NCI-H510A (cell line): ENCODE measurements at regions not wholly inside any gene's neighbourhood (a gene's known extent, or its start where the extent isn't known, plus 50 kb on each side); places are given as distances from the start of the nearest gene placed in this dataset.
"Not testable (repeated sequence)": the region's sequence is repeated elsewhere in the genome, so short reads cannot be mapped to it uniquely, and the experiment has no call there.

ENCODE experiments used
- DNase-seq: peaks from one replicate; lab custom pipeline; 2025; lab: John Stamatoyannopoulos, UW

GRCh38 chr4:167939863-167940616, 152.3 kb upstream of the ANXA10 start:
- DNase-seq: no peak

- no peak for DNase-seq
Measured at GRCh38 chr4:167943872-167944505, 148.3 kb upstream of the ANXA10 start.

DNA sequence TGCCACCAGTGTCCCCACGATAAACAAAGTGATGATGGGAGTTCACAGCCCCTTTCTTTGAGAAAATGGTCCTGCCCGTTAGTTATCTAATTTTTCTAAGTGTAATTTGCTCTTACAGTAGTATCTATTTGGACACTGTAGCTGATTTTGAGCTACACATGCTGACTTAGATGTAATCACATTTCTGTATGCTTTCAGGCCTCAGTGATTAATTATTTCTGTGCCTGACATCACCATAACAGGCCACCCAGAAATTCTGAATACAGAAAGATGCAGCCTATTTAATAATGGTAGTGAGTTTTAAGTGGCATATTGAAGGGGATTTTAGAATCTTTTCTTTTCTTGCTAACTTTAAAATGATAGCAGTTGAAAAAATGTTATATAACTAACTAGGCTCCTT, 147.6 kb upstream of the ANXA10 start:
- no peak for DNase-seq

DNA sequence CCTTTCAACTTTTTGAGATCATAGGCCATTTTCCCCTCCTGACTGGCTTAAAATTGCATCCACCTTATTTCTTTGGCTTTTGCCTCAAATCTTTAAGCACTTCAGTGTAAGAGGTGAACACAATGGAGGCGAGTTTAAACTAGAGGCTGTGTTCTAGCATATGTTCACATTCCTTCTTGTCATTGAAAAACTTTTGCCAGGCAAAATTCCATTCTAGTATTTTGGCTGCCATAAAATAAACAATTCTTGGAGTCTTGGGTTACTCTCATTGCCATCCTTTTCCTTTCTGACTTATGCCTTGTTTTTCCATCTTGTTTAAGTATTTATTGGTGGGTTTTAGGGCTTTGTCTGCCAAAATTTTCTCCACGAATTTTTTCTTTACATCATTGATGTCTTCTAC, 137.3 kb upstream of the ANXA10 start:
- no peak for DNase-seq

DNA sequence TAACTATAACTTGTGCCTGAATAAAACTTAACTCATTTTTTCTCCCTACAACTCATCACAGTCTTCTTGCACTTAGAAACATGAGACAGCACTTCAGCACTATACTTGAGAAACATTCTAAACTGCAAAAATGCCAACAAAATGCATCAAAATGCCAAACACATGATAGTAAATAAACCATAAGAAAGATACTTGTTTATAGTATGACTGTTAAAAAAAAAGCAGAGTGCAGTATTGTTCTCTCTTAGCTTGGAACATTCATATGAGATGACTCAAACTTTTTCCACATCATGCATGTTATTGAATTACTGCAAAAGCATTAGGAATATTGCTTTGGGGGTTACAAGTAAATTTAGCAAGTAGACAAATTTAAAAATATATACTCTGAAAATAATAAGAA, 135.7 kb upstream of the ANXA10 start:
- DNase-seq: no peak

DNA sequence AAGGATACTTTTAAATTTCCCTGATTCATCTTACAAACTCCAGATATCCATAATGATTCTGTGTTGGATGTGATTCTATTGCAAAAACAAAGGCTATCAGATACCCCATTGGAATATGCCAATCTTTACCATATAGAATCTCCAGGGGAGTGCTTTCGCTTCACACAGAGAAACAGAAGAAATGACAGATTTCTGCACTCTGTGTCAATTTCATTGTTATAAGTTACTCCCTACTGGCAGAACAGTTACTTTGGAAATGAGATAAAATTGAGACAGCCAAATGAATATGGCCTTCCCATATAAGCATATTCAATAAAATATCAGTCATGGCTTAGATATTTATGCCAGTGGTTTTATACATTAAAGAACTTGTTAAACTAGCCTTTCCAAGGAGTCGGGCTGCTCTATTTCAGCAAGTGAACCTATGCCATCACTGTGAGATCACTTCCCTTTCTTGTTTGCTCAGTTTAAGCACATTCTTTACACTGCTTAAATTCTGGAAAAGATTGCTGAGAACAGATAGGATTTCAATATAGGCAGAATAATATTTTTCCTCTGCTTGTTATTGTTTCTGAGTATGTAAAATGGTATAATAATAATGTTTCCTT, 127.5 kb upstream of the ANXA10 start:
- DNase-seq: no peak

- DNase-seq: no peak
Measured at GRCh38 chr4:167966143-167966542, 126.2 kb upstream of the ANXA10 start.

DNA sequence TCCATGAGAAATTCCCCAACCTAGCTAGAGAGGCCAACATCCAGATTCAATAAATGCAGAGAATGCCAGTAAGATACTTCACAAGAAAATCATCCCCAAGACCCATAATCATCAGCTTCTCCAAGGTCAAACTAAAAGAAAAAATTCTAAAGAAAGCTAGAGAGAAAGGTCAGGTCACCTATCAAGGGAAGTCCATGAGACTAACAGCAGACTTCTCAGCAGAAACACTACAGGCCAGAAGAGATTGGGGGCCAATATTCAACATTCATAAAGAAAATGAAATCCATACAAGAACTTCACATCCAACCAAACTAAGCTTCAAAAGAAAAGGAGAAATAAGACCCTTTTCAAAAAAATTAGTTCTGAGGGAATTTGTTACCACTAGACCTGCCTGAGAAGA, 118.8 kb upstream of the ANXA10 start:
- DNase-seq: no peak

GRCh38 chr4:167985565-167985964, 106.8 kb upstream of the ANXA10 start:
- DNase-seq: no peak

DNA sequence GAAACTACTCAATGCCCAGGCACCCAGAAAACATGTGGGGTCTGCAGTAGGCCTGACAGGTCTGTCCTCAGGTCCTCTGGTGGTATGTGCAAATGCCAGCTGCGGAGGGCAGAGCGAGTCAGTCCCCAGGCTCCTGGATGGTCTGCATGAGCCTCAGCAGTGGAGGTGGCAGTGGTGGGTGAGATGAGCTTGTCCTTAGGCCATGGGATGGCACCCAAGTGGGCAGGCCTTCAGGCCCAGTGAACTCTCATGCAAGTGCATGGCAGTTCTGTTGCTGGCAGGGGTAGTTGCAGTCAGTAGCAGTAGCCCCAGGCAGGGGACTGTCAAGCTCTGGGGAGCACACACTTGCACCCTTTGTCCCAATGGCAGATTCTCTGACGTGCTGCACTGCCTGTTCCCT, 106.3 kb upstream of the ANXA10 start:
- no peak for DNase-seq

DNA sequence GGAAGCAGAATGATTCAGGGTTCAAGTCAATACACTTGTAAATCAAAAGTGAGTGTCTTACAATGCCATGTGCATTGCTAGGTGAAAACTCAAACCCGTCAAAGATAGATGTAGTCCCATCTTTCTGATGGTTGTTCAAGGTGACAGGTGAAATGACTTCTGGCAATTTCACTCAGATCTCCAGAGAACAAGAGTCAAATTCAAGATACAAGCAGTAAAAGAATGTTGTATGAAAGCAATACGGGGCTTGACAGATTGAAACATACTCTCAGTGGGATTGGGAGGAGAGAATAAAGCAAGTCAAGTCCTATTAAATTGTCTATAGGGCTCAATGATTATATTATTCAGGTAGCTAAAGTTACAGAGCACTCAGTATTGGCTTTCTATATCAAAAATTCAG, 105.1 kb upstream of the ANXA10 start:
- DNase-seq: no peak

DNA sequence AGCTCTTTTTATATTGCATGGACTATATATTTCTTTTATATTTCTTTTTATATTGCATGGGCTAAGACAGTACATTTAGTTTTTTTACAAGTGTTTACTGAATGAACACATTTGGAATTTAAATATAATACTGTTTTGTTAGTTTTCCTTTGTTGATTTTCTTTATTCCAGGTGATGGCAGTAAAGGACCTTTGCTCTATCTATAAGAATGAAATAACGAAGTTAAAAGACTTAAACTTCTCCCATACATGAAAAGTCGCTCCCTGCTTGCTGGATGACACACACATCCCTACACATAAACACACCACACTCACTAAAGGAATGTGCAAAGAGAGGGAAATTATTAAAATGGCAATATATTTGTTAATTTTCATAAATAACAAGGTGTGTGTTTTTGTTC, 102.5 kb upstream of the ANXA10 start:
- DNase-seq: no peak

GRCh38 chr4:168008112-168008511, 84.2 kb upstream of the ANXA10 start:
- DNase-seq: not testable (repeated sequence)

DNA sequence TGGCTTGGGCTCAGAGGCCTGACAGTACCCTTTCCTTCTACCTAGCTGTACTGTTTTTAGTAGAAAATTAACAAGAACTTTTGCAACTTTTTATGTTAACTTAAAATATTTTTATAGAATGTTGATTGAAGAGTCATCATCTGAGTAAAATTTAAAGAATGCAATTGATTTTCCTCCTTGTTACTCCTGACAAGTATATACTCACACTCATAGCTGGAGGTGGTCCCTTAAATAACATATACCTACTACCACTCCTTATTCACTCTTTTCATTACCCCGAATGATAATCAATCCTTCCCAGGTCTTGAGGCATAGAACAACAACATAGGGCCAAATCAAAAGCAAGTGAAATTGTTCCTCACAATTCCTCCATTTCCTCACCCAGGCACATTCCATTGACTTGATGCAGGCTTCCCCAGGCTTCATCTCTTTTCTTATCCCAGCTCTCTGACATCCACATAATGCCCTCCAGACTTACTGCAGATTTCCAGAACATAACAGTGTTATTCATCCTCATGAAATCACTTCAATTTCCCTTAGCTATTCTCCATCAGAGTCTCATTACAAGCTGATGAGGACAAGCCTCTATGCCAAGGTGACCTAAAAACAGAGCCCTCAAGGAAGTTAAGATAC, 73.2 kb upstream of the ANXA10 start:
- DNase-seq: no peak

GRCh38 chr4:168019921-168020320, 72.4 kb upstream of the ANXA10 start:
- DNase-seq: no peak

DNA sequence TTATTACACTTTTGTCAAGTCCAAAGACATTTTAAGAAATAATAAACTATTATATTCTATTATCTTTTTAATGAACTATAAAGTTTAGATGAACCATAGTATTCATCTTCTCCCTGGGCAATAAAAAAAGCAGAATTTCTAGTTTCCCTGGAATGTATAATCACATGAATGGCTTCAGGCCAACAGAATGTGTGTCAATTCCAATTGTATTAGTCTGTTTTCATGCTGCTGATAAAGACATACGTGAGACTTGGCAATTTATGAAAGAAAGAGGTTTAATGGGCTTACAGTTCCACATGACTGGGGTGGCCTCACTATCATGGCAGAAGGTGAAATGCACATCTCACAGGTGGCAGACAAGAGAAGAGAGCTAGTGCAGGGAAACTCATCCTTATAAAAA, 70.7 kb upstream of the ANXA10 start:
- DNase-seq: no peak

- no peak for DNase-seq
Measured at GRCh38 chr4:168028568-168028967, 63.8 kb upstream of the ANXA10 start.

DNA sequence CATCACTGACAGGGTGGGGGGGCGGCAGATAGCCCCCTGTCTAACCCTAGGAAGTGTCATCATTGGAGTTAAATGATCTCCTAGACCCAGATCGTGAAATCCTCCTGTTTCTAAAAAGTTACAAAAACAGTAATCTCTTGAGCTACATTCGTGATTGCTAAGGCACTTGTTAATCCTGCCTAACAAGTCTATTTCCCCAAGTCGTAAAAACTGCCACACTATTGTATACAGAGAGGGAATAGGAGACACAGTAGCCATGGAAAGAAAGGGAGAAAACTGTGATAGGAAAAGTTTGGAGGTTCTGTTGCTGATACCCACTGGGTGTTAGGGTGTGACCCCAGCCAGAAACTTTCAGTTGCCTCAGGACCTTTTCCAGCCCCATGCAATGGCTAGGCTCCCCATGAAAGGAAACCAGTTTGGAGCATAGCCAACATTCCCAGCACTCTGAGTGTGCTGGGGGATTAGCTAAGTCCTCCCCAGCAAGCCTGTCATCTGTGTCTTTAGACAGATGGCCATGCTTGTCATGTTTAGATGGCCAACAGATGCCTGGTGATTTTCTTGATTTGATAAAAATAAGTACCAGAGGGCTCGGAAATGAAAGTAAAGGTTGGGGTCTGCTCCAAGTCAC, 63.3 kb upstream of the ANXA10 start:
- DNase-seq: no peak

DNA sequence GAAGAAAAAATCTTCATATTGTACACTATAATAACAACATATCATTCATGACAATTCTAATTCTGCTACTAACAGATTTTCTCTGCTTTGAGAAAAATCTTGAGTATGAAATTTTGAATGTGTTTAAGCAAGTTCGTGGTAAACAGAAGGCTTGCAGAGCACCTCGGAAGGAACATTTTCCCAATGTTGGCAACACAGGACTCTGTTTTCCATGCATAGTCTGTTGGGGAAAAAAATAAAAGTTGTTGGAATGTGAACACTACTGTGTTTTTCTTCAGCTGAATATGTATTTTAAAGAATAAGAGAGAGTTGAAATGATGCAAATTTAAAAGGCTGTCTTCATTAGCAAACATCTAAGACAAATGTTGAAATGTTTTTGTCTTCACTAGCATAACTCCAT, 54.7 kb upstream of the ANXA10 start:
- DNase-seq: no peak

GRCh38 chr4:168039593-168039992, 52.7 kb upstream of the ANXA10 start:
- DNase-seq: no peak
